ENCODE measurements at regions not wholly inside any gene's neighbourhood (a gene's known extent, or its start where the extent isn't known, plus 50 kb on each side); places are given as distances from the start of the nearest gene placed in this dataset.

DNA sequence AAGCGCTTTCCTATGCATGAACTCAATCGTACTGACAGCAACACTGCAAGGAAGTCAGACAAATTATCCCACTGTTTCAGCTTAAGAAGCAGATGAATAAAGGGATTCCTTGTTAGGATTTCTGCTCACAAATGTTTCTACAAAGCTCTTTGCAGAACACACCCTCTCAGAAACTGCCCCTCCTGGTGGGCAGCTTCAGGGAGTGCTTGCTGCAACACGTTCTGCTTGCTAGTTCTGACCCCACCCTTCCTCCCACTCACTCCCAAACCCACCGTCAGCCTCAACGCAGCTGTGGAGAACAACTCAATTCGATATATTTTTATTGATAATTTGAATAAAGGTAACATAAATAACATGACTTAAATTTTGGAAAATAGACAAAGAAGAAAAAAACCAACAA lies 250.8 kb upstream of the PRDM1 start:
- TF ChIP-seq, protein P1, sequence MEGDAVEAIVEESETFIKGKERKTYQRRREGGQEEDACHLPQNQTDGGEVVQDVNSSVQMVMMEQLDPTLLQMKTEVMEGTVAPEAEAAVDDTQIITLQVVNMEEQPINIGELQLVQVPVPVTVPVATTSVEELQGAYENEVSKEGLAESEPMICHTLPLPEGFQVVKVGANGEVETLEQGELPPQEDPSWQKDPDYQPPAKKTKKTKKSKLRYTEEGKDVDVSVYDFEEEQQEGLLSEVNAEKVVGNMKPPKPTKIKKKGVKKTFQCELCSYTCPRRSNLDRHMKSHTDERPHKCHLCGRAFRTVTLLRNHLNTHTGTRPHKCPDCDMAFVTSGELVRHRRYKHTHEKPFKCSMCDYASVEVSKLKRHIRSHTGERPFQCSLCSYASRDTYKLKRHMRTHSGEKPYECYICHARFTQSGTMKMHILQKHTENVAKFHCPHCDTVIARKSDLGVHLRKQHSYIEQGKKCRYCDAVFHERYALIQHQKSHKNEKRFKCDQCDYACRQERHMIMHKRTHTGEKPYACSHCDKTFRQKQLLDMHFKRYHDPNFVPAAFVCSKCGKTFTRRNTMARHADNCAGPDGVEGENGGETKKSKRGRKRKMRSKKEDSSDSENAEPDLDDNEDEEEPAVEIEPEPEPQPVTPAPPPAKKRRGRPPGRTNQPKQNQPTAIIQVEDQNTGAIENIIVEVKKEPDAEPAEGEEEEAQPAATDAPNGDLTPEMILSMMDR (conservative IDR thresholded peaks at IDR 0.05; ENCODE audit: low read length), result peak; percentile 81
- TF ChIP-seq EZH2phosphoT487 (IDR thresholded peaks at IDR 0.05; ENCODE audit: borderline replicate concordance, low read depth, low read length), result no peak

All from OCI-LY7 (cell line).